SK-N-SH treated with all-trans-retinoic acid at 6 μM for 48 hours (cell line): ENCODE measurements at regions not wholly inside any gene's neighbourhood (a gene's known extent, or its start where the extent isn't known, plus 50 kb on each side); places are given as distances from the start of the nearest gene placed in this dataset.

ENCODE experiments used
- ATAC-seq: fragments of 200-7000 bp; cut with Tn5 transposase; 3 replicates; pipeline ENCODE4 v1.9.1; 2020; ENCODE audit warnings: mild to moderate bottlenecking, moderate library complexity
- ARNTL ChIP-seq: fragments of 450-650 bp; formaldehyde crosslinking; IDR thresholded peaks from 2 replicates; pipeline ENCODE4 v1.5.0; 2020; ENCODE audit warnings: low read depth, mild to moderate bottlenecking, moderate library complexity, borderline replicate concordance
- BACH2 ChIP-seq: fragments of 250-450 bp; sonication (Bioruptor Pico); IDR thresholded peaks from 2 replicates; pipeline ENCODE4 v1.9.0; 2021; ENCODE audit warnings: mild to moderate bottlenecking, borderline replicate concordance
- CSDC2 ChIP-seq: fragments of 250-450 bp; sonication (Bioruptor Pico); IDR thresholded peaks from 2 replicates; pipeline ENCODE4 v1.5.0; 2020; ENCODE audit warnings: mild to moderate bottlenecking, moderate library complexity
- ISL1 ChIP-seq: fragments of 250-450 bp; sonication (Bioruptor Pico); IDR thresholded peaks from 2 replicates; pipeline ENCODE4 v2.1.2; 2022; ENCODE audit warnings: mild to moderate bottlenecking, moderate library complexity
- OSR1 ChIP-seq: fragments of 250-450 bp; sonication (Bioruptor Pico); IDR thresholded peaks from 2 replicates; pipeline ENCODE4 v1.8.0; 2022; ENCODE audit warnings: moderate library complexity, mild to moderate bottlenecking, inconsistent platforms
- PPARA ChIP-seq: fragments of 250-450 bp; sonication (Bioruptor Pico); IDR thresholded peaks from 2 replicates; pipeline ENCODE4 v1.5.0; 2020; ENCODE audit warnings: mild to moderate bottlenecking, borderline replicate concordance
- RARB ChIP-seq: fragments of 250-450 bp; sonication (Bioruptor Pico); IDR thresholded peaks from 2 replicates; pipeline ENCODE4 v1.8.0; 2021; ENCODE audit warnings: mild to moderate bottlenecking, moderate library complexity
- SNAI2 ChIP-seq: fragments of 250-450 bp; sonication (Bioruptor Pico); IDR thresholded peaks from 2 replicates; pipeline ENCODE4 v1.5.0; 2020; ENCODE audit warnings: mild to moderate bottlenecking, moderate library complexity
- TCF4 ChIP-seq: fragments of 250-450 bp; sonication (Bioruptor Pico); IDR thresholded peaks from 2 replicates; pipeline ENCODE4 v1.8.0; 2021; ENCODE audit warnings: mild to moderate bottlenecking, moderate library complexity, borderline replicate concordance
- TOX ChIP-seq: fragments of 250-450 bp; sonication (Bioruptor Pico); IDR thresholded peaks from 2 replicates; pipeline ENCODE4 v1.8.0; 2021; ENCODE audit warnings: mild to moderate bottlenecking, moderate library complexity, borderline replicate concordance
- TSHZ2 ChIP-seq: fragments of 250-450 bp; sonication (Bioruptor Pico); IDR thresholded peaks from 2 replicates; pipeline ENCODE4 v1.5.0; 2020; ENCODE audit warnings: mild to moderate bottlenecking, moderate library complexity
- ZFP3 ChIP-seq: fragments of 250-450 bp; sonication (Bioruptor Pico); IDR thresholded peaks from 2 replicates; pipeline ENCODE4 v1.5.0; 2020; ENCODE audit warnings: mild to moderate bottlenecking, moderate library complexity
- ZFP30 ChIP-seq: fragments of 450-650 bp; formaldehyde crosslinking; IDR thresholded peaks from 2 replicates; pipeline ENCODE4 v1.5.0; 2022; ENCODE audit warnings: mild to moderate bottlenecking, moderate library complexity
- ZNF565 ChIP-seq: fragments of 450-650 bp; formaldehyde crosslinking; conservative IDR thresholded peaks from 2 replicates; pipeline ENCODE4 v1.5.0; 2020; ENCODE audit warnings: low read depth, mild to moderate bottlenecking, moderate library complexity
- ZNF70 ChIP-seq: fragments of 450-650 bp; formaldehyde crosslinking; IDR thresholded peaks from 2 replicates; pipeline ENCODE4 v1.5.0; 2020; ENCODE audit warnings: mild to moderate bottlenecking, moderate library complexity
- ZNF8 ChIP-seq: fragments of 450-650 bp; formaldehyde crosslinking; IDR thresholded peaks from 2 replicates; pipeline ENCODE4 v1.5.0; 2020; ENCODE audit warnings: mild to moderate bottlenecking, moderate library complexity
- TF ChIP-seq, protein P1 (sequence below): fragments of 250-450 bp; sonication (Bioruptor Pico); IDR thresholded peaks from 2 replicates; pipeline ENCODE4 v1.8.0; 2020; ENCODE audit warnings: mild to moderate bottlenecking, moderate library complexity, borderline replicate concordance
- TF ChIP-seq, protein P2 (sequence below): fragments of 250-450 bp; sonication (Bioruptor Pico); IDR thresholded peaks from 2 replicates; pipeline ENCODE4 v1.5.1; 2021; ENCODE audit warnings: mild to moderate bottlenecking, moderate library complexity
- TF ChIP-seq, protein P3 (sequence below): fragments of 250-450 bp; sonication (Bioruptor Pico); IDR thresholded peaks from 2 replicates; pipeline ENCODE4 v1.8.0; 2021; ENCODE audit warnings: low read depth, mild to moderate bottlenecking, moderate library complexity, borderline replicate concordance

GRCh38 chr19:29129148-29129547 lies 83.8 kb downstream of the UQCRFS1 start:
- TF ChIP-seq ZNF70 (CRISPR knock-in tag) (no peak), BACH2 (CRISPR knock-in tag) (no peak), OSR1 (CRISPR knock-in tag) (no peak), TOX (CRISPR knock-in tag) (no peak), PPARA (CRISPR knock-in tag) (no peak), ZFP30 (no peak), SNAI2 (no peak), ISL1 (CRISPR knock-in tag) (no peak), ARNTL (CRISPR knock-in tag) (no peak), ZNF8 (CRISPR knock-in tag) (no peak)
- TF ChIP-seq, protein P1, sequence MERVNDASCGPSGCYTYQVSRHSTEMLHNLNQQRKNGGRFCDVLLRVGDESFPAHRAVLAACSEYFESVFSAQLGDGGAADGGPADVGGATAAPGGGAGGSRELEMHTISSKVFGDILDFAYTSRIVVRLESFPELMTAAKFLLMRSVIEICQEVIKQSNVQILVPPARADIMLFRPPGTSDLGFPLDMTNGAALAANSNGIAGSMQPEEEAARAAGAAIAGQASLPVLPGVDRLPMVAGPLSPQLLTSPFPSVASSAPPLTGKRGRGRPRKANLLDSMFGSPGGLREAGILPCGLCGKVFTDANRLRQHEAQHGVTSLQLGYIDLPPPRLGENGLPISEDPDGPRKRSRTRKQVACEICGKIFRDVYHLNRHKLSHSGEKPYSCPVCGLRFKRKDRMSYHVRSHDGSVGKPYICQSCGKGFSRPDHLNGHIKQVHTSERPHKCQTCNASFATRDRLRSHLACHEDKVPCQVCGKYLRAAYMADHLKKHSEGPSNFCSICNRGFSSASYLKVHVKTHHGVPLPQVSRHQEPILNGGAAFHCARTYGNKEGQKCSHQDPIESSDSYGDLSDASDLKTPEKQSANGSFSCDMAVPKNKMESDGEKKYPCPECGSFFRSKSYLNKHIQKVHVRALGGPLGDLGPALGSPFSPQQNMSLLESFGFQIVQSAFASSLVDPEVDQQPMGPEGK: no peak
- no peak for ATAC-seq

- no peak for ATAC-seq
- TF ChIP-seq, protein P2, sequence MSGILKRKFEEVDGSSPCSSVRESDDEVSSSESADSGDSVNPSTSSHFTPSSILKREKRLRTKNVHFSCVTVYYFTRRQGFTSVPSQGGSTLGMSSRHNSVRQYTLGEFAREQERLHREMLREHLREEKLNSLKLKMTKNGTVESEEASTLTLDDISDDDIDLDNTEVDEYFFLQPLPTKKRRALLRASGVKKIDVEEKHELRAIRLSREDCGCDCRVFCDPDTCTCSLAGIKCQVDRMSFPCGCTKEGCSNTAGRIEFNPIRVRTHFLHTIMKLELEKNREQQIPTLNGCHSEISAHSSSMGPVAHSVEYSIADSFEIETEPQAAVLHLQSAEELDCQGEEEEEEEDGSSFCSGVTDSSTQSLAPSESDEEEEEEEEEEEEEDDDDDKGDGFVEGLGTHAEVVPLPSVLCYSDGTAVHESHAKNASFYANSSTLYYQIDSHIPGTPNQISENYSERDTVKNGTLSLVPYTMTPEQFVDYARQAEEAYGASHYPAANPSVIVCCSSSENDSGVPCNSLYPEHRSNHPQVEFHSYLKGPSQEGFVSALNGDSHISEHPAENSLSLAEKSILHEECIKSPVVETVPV (CRISPR knock-in tag): no peak
- TF ChIP-seq ARNTL (CRISPR knock-in tag) (no peak), RARB (no peak), SNAI2 (no peak), ZNF565 (CRISPR knock-in tag) (no peak), OSR1 (CRISPR knock-in tag) (no peak), ISL1 (CRISPR knock-in tag) (no peak), TCF4 (no peak)
- TF ChIP-seq, protein P3, sequence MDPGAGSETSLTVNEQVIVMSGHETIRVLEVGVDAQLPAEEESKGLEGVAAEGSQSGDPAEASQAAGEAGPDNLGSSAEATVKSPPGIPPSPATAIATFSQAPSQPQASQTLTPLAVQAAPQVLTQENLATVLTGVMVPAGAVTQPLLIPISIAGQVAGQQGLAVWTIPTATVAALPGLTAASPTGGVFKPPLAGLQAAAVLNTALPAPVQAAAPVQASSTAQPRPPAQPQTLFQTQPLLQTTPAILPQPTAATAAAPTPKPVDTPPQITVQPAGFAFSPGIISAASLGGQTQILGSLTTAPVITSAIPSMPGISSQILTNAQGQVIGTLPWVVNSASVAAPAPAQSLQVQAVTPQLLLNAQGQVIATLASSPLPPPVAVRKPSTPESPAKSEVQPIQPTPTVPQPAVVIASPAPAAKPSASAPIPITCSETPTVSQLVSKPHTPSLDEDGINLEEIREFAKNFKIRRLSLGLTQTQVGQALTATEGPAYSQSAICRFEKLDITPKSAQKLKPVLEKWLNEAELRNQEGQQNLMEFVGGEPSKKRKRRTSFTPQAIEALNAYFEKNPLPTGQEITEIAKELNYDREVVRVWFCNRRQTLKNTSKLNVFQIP (CRISPR knock-in tag): no peak
Observed at GRCh38 chr19:29128203-29128602, 84.7 kb downstream of the UQCRFS1 start.

DNA sequence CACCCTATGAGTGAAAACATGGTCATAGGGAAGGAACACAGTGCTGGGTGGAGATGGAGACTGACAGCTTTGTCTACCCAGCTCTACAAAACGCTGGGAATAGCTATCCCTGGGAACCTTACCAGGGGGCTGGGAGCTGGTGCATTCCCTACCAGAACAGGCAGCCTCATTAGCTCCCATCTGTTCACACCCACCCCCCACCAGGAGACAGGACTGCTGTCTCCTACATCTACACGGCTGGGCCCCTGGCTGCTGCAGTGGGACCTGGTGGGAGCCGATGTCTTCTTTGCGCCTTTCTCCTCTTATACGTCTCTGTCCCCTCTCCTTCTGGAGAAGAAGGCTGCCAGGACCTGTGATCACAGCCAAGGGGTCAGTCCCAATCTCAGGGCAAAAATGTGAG lies 90.8 kb downstream of the UQCRFS1 start:
- no peak for ATAC-seq
- TF ChIP-seq ZFP3 (CRISPR knock-in tag) (no peak), OSR1 (CRISPR knock-in tag) (no peak), SNAI2 (no peak), ZFP30 (no peak), ZNF565 (CRISPR knock-in tag) (no peak), ZNF70 (CRISPR knock-in tag) (no peak), TSHZ2 (CRISPR knock-in tag) (no peak), ARNTL (CRISPR knock-in tag) (no peak), ZNF8 (CRISPR knock-in tag) (no peak), CSDC2 (no peak), BACH2 (CRISPR knock-in tag) (no peak)
- TF ChIP-seq, protein P3 (CRISPR knock-in tag): no peak
- TF ChIP-seq, protein P1: no peak
